ENCODE measurements at regions not wholly inside any gene's neighbourhood (a gene's known extent, or its start where the extent isn't known, plus 50 kb on each side); places are given as distances from the start of the nearest gene placed in this dataset.

DNA sequence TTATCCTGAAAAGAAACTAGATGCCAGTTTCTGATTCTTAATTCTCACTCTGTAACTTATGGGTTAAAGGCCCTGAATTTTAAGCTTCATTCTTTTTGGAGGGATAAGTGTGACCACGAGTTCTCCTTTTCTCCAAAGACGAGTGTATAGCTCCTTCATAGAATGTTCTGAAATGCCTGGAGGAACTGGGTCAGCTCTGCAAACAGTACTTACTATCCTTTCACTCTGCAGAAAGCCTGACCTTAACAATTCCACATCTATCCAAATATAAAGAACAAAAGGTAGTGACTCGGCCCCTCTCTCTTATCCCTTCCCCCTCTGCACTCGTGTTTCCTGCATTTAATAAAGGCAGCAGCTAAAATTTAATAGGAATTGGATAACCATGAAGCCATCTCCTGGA is 150.5 kb downstream of the LYPLAL1 start:
- no peak for TF ChIP-seq SP1 (IDR thresholded peaks at IDR 0.05)
- no peak for TF ChIP-seq FOXK2 (IDR thresholded peaks at IDR 0.05)
- TF ChIP-seq, protein P1, sequence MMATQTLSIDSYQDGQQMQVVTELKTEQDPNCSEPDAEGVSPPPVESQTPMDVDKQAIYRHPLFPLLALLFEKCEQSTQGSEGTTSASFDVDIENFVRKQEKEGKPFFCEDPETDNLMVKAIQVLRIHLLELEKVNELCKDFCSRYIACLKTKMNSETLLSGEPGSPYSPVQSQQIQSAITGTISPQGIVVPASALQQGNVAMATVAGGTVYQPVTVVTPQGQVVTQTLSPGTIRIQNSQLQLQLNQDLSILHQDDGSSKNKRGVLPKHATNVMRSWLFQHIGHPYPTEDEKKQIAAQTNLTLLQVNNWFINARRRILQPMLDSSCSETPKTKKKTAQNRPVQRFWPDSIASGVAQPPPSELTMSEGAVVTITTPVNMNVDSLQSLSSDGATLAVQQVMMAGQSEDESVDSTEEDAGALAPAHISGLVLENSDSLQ (IDR thresholded peaks at IDR 0.05) = no peak
- TF ChIP-seq FOXA1 (IDR thresholded peaks at IDR 0.05) = no peak
- TF ChIP-seq FOXM1 (IDR thresholded peaks at IDR 0.05; ENCODE audit: borderline replicate concordance) = no peak
- no peak for TF ChIP-seq CTBP1 (IDR thresholded peaks at IDR 0.05; ENCODE audit: borderline replicate concordance)
- no peak for TF ChIP-seq SUZ12 (IDR thresholded peaks at IDR 0.05)
- TF ChIP-seq ARNT (IDR thresholded peaks at IDR 0.05) = no peak
- no peak for TF ChIP-seq TARDBP (IDR thresholded peaks at IDR 0.05)
- TF ChIP-seq ZNF384 (IDR thresholded peaks at IDR 0.05) = no peak
- no peak for TF ChIP-seq BHLHE40 (IDR thresholded peaks at IDR 0.05; ENCODE audit: borderline replicate concordance)

Measured in HEK293T (cell line).